Skin of body (tissue), 1 donor: ENCODE measurements at regions not wholly inside any gene's neighbourhood (a gene's known extent, or its start where the extent isn't known, plus 50 kb on each side); places are given as distances from the start of the nearest gene placed in this dataset.
"Not testable (repeated sequence)": the region's sequence is repeated elsewhere in the genome, so short reads cannot be mapped to it uniquely, and the experiment has no call there.

Source experiments
- DNase-seq: peaks from one replicate; lab custom pipeline; 2025; lab: John Stamatoyannopoulos, UW

GRCh38 chr12:11978726-11979384, 91.9 kb upstream of the BCL2L14 start:
- no peak for DNase-seq

- DNase-seq, result no peak
These were observed 90.6 kb upstream of the BCL2L14 start for GRCh38 chr12:11980115-11980514.

- no peak for DNase-seq
These were observed 89.5 kb upstream of the BCL2L14 start for GRCh38 chr12:11981121-11981733.

- no peak for DNase-seq
These were observed 86.3 kb upstream of the BCL2L14 start for GRCh38 chr12:11984417-11984816.

- no peak for DNase-seq
These were observed 84.6 kb upstream of the BCL2L14 start for GRCh38 chr12:11986165-11986564.

- no peak for DNase-seq
These were observed 82.8 kb upstream of the BCL2L14 start for GRCh38 chr12:11987901-11988300.

GRCh38 chr12:11991604-11992003, 79.1 kb upstream of the BCL2L14 start:
- no peak for DNase-seq

DNA sequence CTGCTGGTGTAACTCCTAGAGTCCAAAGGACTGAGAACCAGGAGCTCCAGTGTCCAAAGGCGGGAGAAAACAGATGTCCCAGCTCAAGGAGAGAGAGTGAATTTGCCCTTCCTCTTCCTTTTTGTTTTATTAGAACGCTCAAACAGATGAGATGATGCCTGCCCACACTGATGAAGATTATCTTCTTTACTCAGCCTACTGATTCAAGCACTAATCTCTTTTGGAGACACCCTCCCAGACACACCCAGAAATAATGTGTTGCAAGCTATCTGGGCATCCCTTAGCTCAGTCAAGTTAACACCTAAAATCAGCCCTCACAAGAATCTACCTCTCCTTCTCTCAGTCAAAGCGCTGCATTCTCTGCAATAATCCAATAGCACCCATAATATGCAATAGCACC, 78.2 kb upstream of the BCL2L14 start:
- DNase-seq, result no peak

DNA sequence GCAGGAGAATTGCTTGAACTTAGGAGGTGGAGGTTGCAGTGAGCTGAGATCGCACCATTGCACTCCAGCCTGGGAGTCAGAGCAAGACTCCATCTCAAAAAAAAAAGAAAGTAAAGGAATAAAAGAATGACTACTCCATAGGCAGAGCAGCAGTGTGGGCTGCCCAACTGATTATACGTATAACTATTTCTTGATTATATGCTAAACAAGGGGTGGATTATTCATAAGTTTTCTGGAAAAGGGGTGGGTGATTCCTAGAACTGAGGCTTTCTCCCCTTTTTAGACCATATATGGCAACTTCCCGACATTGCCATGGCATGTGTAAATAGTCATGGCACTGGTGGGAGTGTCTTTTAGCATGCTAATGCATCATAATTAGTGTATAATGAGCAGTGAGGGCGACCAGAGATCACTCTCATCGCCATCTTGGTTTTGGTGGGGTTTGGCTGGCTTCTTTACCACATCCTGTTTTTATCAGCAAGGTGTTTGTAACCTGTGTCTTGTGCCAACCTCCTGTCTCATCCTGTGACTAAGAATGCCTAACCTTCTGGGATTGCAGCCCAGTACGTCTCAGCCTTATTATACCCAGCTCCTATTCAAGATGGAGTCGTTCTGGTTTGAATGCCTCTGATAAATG, 72.3 kb upstream of the BCL2L14 start:
- DNase-seq, result not testable (repeated sequence)

DNA sequence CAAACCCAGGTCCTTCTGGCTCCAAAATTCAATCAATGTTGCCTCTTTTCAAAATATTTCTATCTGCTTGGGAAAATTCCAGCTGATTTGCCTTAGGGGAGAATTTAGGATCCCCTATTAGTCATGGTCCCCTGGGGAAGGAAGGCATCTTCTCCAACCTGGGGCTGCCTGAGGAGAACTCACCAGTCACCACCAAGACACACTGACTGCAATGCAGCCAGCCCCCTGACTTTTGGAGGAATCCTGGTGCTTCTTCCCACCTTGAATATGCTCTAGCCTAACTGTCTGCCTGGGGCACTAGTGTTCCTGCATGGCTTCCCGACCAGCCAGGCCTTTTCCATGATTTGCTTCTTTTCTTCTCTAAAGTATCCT, 71.8 kb upstream of the BCL2L14 start:
- DNase-seq, result no peak

DNA sequence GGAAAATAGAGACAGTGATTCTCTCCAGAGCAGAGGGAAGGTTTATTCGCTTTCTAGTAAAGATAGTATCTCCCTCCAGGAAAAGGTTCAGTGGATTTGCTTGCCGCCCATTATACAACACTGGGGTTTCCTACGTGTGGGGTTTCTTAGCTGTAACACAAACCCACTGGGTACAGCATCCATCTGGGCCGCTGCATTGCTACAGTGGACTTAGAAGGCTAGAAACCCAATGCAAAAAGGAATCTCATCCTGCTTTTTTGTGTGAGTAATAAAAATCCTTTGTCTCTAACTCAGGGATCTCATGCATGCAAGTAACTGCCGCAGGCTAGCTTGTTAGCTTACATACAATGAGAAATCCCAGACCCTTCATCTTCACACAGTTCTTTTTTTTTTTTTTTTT, 67.1 kb upstream of the BCL2L14 start:
- no peak for DNase-seq

- DNase-seq, result no peak
These were observed 66.2 kb upstream of the BCL2L14 start for GRCh38 chr12:12004524-12004923.

DNA sequence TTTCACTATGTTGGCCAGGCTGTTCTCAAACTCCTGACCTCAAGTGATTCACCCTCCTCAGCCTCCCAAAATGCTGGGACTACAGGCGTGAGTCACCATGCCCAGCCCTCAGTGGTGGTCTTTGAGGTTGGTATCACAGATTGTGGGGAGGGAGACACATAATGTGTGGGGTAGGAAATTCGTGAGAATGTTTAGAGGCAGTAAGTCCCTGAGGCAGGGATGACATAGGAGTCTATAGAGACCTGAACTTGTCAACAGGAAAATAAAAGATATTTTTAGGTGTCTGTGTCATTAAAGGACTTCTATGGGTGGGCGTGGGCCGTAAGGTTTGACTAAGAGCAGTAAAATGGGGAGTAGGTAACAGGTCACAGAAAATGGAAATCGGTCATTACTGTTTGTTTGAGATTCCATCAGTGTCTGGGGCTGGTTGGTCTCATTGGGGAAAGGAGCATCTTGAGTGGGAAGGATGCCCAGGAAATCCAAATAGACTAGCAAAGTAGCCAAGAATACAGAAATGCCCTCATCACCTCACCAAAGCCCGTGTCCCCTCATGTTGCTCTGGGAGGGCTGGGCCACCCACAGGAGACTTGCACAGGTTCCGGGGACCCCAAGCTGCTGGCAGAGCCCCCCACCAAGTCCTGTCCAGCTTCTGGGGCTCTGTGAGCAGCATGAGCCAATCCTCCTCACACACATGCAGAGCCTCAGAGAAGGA, 63.6 kb upstream of the BCL2L14 start:
- DNase-seq, result no peak

- DNase-seq, result no peak
These were observed 63.0 kb upstream of the BCL2L14 start for GRCh38 chr12:12007713-12008231.

DNA sequence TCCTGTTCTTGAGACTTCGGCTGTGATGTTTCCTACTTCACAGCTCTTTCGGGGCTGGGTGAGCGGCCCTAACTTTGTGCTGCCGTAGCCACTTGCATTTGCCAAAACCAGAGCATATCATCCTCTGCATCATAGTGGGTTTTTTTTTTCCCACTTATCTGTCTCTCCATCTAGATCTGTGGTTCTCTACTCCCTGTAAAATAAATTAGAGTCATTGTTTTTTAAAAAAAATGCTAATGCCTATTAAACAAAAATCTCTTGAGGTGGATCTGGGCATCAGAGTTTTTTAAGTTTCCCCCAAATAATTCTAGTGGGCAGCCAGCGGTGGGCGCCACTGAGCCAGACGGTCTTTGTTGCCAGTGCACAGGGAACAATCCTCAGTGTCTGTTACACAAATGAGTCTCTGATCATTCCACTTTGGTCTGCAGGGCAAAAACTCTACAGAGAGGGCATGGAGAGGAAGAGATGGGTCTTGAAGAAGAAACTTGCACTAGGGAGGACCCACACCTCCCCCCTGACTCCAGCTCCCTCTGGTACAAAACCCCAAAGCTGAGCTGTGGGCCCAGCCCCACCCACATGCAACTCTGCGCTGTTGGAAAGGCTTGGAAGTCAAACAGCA, 62.4 kb upstream of the BCL2L14 start:
- DNase-seq, result no peak

GRCh38 chr12:12008931-12009611, 61.7 kb upstream of the BCL2L14 start:
- no peak for DNase-seq

DNA sequence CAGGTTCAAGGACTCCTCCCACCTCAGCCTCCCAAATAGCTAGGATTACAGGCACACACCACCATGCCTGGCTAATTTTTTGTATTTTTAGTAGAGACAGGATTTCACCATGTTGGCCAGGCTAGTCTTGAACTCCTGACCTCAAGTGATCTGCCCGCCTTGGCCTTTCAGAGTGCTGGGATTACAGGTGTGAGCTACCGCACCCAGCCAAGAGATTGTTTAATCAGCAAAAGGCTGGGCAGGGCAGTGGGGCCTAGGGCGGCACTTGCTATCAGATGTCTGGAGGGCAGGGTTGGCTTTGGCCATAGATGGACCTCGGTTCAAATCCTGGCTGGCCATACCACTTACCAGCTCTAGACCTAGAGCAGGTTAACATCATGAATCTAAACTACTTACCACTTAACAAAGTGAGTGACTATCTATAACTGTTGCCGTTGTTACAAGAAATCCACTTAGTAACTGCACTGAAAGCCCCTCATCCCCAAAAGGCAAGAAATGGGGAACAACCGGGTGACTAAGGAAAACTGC, 60.9 kb upstream of the BCL2L14 start:
- not testable (repeated sequence) for DNase-seq

GRCh38 chr12:12010277-12011039, 60.3 kb upstream of the BCL2L14 start:
- no peak for DNase-seq

DNA sequence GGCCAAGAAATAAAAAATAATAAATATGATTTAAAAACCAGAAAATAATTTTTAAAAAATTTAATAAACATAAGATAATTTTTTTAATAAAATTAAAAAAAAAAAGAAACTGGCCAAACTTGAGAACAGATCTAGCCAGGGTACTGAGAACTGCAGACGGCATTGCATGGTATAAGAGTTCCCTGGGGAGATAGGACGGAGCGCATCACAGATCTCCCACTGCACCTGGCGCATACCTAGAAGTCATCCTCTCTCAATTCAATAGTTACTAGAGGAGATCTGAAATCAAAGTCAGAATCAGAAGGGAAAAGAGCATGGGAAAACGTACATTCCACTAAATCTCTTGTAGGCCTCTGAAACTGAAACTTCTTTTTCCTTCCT, 58.9 kb upstream of the BCL2L14 start:
- no peak for DNase-seq

DNA sequence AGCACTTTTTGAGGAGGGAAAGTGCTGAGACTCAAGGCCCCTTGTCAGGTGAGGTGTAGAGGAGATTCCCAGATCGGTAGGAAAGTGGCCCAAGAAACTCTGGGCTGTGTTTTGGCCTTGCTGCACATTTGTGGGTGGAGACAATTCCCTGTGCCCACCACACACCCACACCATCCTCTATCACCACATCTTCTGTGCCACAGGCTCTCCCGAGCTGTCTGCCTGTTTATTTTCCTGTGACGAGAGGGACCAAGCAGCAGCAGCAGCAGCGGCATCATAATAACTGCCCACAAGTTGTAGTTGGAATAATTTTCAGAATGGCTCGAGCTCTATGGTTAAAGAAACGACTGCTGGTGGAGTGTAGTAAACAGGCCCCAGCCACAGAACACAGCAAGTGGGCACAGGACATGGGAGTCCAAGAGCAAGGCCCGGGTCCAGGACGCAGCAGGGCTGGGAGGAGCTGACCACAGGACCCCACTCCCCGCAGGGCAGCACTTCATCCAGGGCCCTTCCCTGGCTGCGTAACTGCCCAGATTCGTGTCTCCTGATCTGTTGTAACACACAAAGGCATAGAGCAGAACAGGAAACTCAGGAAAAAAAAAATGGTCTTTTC, 55.6 kb upstream of the BCL2L14 start:
- DNase-seq, result no peak
